ENCODE measurements at regions not wholly inside any gene's neighbourhood (a gene's known extent, or its start where the extent isn't known, plus 50 kb on each side); places are given as distances from the start of the nearest gene placed in this dataset.

GRCh38 chr18:55998071-55998522 is 410.1 kb upstream of the TCF4 start:
- Mint-ChIP-seq H3K4me3 (peak overlapping the region in 2 of 3 experiments; percentile 52 to 67), H3K9me3 (no peaks in the 10 kb centered on the region), H3K36me3 (ENCODE audit: low read depth) (no peaks in the 10 kb centered on the region), H3K27ac (peak overlapping the region; percentile 35 to 69 (median 68)), H3K4me1 (peaks cover 31% of the 10 kb centered on the region), H3K27me3 (ENCODE audit: low read depth) (no peaks in the 10 kb centered on the region)
- TF ChIP-seq, protein P1, sequence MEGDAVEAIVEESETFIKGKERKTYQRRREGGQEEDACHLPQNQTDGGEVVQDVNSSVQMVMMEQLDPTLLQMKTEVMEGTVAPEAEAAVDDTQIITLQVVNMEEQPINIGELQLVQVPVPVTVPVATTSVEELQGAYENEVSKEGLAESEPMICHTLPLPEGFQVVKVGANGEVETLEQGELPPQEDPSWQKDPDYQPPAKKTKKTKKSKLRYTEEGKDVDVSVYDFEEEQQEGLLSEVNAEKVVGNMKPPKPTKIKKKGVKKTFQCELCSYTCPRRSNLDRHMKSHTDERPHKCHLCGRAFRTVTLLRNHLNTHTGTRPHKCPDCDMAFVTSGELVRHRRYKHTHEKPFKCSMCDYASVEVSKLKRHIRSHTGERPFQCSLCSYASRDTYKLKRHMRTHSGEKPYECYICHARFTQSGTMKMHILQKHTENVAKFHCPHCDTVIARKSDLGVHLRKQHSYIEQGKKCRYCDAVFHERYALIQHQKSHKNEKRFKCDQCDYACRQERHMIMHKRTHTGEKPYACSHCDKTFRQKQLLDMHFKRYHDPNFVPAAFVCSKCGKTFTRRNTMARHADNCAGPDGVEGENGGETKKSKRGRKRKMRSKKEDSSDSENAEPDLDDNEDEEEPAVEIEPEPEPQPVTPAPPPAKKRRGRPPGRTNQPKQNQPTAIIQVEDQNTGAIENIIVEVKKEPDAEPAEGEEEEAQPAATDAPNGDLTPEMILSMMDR (IDR thresholded peaks at IDR 0.05; ENCODE audit: unreplicated experiment in 3 of 3): no peak

- Mint-ChIP-seq H3K9me3 (no peaks in the 10 kb centered on the region), H3K4me3 (no peak overlapping the region), H3K27ac (peak overlapping the region in 1 of 3 experiments; percentile 25), H3K27me3 (ENCODE audit: low read depth) (no peaks in the 10 kb centered on the region), H3K36me3 (ENCODE audit: low read depth) (no peaks in the 10 kb centered on the region), H3K4me1 (peaks cover 31% of the 10 kb centered on the region)
- TF ChIP-seq, protein P1 (IDR thresholded peaks at IDR 0.05; ENCODE audit: unreplicated experiment in 3 of 3): no peak
Observed at GRCh38 chr18:55997151-55997561, 409.2 kb upstream of the TCF4 start.

- H3K9me3 Mint-ChIP-seq: no peaks in the 10 kb centered on the region
- H3K27ac Mint-ChIP-seq: peak overlapping the region in 1 of 3 experiments; percentile 25
- peaks cover 31% of the 10 kb centered on the region for H3K4me1 Mint-ChIP-seq
- no peaks in the 10 kb centered on the region for H3K27me3 Mint-ChIP-seq (ENCODE audit: low read depth)
- H3K36me3 Mint-ChIP-seq (ENCODE audit: low read depth): no peaks in the 10 kb centered on the region
- TF ChIP-seq, protein P1 (IDR thresholded peaks at IDR 0.05; ENCODE audit: unreplicated experiment in 3 of 3): no peak
- no peak overlapping the region for H3K4me3 Mint-ChIP-seq
Observed at GRCh38 chr18:55996717-55997116, 408.7 kb upstream of the TCF4 start.

- TF ChIP-seq, protein P1 (IDR thresholded peaks at IDR 0.05; ENCODE audit: unreplicated experiment in 3 of 3): no peak
Observed at GRCh38 chr18:55990186-55990585, 402.2 kb upstream of the TCF4 start.

DNA sequence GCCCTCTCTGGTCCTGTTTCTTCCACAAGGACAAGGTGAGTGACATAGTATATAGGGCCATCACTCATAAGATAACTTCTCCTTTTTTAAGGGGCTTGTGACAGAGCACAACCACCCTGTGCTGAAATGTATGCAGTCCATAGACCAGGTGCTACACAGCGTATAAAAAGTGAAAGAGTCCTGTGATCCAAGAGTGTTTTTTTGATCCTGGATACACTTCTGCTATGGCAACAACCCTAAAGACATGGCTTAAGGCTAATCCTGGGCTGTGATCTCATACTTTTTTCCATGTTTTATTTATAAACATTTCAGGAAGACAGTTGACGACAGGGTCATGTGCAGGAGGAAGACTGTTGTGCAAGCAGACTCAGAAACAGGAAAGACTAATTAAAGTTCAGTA is 400.5 kb upstream of the TCF4 start:
- Mint-ChIP-seq H3K4me3 (no peak overlapping the region), H3K4me1 (peaks cover under 1% of the 10 kb centered on the region), H3K36me3 (ENCODE audit: low read depth) (peaks cover 7% of the 10 kb centered on the region), H3K27me3 (ENCODE audit: low read depth) (no peaks in the 10 kb centered on the region), H3K9me3 (peaks cover 27% of the 10 kb centered on the region), H3K27ac (no peak overlapping the region)
- TF ChIP-seq, protein P1 (IDR thresholded peaks at IDR 0.05; ENCODE audit: unreplicated experiment in 3 of 3): no peak

More at GRCh38 chr18:55990186-55990585, 402.2 kb upstream of the TCF4 start:
- H3K9me3 Mint-ChIP-seq: peaks cover 21% of the 10 kb centered on the region
- no peaks in the 10 kb centered on the region for H3K4me1 Mint-ChIP-seq
- H3K4me3 Mint-ChIP-seq: no peak overlapping the region
- peaks cover 5% of the 10 kb centered on the region for H3K36me3 Mint-ChIP-seq (ENCODE audit: low read depth)
- no peak overlapping the region for H3K27ac Mint-ChIP-seq
- no peaks in the 10 kb centered on the region for H3K27me3 Mint-ChIP-seq (ENCODE audit: low read depth)

- Mint-ChIP-seq H3K36me3 (ENCODE audit: low read depth) (peaks cover 8% of the 10 kb centered on the region), H3K27me3 (ENCODE audit: low read depth) (no peaks in the 10 kb centered on the region), H3K4me1 (peaks cover 5% of the 10 kb centered on the region), H3K9me3 (peaks cover 27% of the 10 kb centered on the region), H3K4me3 (no peak overlapping the region), H3K27ac (no peak overlapping the region)
- TF ChIP-seq, protein P1 (IDR thresholded peaks at IDR 0.05; ENCODE audit: unreplicated experiment in 3 of 3): no peak
Observed at GRCh38 chr18:55983433-55983832, 395.4 kb upstream of the TCF4 start.

Data from nephron (organoid).